GM12865 (cell line): ENCODE measurements at regions not wholly inside any gene's neighbourhood (a gene's known extent, or its start where the extent isn't known, plus 50 kb on each side); places are given as distances from the start of the nearest gene placed in this dataset.

Experiments used
- DNase-seq: peaks from one replicate; pipeline ENCODE4 v3.0.0; 2010; ENCODE audit warnings: low read depth
- H3K4me3 ChIP-seq: 2 replicates; pipeline ENCODE4 v1.5.1; 2011; ENCODE audit warnings: mild to moderate bottlenecking, low read depth, low read length, control low read depth
- TF ChIP-seq, protein P1 (sequence below): IDR thresholded peaks from 2 replicates; pipeline ENCODE4 v1.5.1; 2011; ENCODE audit warnings: low read length, control low read depth, low read depth, inconsistent platforms; ENCODE audit not compliant: insufficient read depth; ENCODE audit errors: missing control alignments

DNA sequence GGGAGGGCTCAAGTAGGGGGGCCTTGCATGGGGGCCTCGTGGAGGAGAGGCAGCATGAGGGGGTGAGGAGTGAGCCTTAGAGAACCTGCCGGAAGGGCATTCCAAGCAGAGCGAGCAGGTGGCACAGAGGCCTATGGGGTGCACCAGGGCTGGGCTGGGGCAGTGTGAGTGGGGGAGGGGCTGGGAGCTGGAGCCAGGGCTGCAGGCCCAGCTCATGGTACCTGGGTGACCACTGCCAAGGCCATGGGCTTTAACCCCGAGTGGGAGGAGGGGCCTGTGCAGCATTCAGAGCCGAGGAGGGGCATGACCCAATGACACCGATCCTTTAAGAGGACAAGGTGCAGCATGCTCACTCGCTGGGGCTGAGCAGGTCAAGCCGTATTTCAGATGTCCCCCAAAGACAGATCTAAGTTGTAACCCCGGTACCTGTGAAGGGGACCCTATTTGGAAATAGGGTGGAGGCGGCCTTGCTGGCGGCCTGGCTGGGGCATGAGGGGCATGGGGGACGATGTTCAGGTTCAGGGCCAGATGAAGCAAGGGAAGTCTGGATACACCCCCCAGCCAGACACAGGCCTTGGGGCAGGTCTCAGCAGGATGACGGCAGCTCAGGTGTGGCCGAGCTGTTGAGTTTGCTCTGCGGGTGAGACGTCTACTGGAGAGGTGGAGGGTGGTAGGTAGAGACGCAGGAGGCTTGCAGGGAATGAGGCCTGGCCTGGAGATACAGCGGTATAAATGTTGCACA lies 137.0 kb downstream of the CPZ start:
- DNase-seq = no peak
- TF ChIP-seq, protein P1, sequence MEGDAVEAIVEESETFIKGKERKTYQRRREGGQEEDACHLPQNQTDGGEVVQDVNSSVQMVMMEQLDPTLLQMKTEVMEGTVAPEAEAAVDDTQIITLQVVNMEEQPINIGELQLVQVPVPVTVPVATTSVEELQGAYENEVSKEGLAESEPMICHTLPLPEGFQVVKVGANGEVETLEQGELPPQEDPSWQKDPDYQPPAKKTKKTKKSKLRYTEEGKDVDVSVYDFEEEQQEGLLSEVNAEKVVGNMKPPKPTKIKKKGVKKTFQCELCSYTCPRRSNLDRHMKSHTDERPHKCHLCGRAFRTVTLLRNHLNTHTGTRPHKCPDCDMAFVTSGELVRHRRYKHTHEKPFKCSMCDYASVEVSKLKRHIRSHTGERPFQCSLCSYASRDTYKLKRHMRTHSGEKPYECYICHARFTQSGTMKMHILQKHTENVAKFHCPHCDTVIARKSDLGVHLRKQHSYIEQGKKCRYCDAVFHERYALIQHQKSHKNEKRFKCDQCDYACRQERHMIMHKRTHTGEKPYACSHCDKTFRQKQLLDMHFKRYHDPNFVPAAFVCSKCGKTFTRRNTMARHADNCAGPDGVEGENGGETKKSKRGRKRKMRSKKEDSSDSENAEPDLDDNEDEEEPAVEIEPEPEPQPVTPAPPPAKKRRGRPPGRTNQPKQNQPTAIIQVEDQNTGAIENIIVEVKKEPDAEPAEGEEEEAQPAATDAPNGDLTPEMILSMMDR = no peak
- H3K4me3 ChIP-seq = no peak overlapping the region

DNA sequence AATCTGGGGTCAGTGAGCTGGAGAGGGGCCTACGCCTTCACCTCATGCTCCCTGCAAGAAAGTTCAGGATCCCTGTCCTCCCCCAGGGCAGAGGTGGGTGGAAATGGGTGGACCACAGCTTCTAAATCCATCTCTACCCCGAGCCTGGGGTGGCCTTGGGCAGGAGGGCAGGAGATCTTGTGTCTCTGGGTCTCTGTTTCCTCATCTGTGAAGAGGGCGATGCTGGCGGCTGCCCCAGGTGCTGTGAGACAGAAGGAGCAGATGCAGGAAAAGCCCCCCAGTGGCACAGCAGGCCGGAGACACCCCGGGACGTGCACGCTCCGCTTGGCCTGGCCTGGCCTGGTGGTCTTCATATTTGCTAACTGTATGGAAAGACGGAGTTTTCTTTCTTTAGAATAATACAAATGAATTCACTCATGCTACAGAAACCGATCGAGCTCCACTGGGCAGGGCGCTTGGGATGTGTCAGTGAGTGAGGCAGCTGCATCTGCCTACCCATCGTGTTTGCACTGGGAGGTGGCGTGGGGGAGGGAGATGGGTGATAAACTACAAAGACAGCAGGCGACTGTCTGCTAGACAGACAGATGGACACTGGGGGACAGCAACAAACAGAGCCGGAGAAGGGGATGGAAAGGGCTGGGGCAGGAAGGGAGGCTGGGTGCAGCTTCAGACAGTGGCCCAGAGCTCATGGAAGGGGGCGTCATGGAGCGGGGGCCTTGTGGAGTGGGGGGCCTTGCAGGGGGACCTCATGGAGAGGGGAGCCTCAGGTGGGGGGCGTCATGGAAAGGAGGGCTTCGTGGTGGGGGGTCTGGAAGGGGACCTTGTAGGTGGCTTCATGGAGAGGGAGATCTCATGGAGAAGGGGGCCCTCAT lies 136.2 kb downstream of the CPZ start:
- H3K4me3 ChIP-seq = no peak overlapping the region
- no peak for DNase-seq
- TF ChIP-seq, protein P1 = no peak

DNA sequence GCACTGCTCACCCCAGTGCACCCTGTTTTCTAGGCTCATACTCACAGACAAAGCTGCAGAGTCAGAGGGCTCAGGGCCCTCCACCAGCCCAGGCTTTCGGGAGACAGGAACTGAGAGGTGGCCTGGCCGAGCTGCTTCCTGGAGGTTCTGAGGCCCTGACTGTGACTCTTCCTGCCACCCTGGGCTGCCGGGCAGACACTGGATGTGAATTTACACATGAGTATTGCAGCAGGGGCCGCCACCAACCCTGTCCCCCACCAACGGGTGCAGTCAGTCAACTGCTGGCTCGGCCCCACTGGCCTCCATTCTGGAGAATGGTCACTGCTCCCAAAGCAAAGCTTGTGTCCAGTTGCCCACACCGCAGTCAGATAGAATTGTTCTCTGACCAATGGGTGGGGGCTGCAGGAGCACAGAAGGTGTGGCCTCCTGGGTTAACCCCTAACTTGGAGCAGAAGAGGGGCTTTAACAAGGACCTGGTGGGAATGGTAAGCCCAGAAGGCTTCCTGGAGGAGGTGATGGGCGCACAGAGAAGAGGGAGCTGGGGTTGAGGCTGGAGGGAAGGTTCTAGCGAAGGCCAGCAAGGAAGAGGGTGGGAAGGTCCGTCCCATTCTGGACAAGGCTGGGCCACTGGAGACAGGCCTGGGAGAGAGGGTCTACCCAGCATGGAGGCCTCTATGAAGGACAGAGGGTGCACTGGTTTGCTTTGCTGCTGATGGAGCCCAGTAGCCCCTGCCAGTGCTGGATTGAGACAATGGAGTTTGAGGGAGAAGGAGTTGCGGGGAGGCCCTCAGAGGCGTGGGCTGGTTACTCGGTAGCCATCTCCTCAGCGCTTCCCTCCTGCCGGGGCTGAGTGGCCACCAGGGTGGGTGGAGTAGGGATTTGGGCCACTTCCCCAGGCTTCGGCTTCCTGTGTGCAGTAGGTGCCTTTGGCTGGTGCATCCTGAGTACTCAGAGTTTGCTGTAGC lies 135.3 kb downstream of the CPZ start:
- peak; percentile 4 for DNase-seq
- TF ChIP-seq, protein P1 = no peak
- H3K4me3 ChIP-seq = no peak overlapping the region

DNA sequence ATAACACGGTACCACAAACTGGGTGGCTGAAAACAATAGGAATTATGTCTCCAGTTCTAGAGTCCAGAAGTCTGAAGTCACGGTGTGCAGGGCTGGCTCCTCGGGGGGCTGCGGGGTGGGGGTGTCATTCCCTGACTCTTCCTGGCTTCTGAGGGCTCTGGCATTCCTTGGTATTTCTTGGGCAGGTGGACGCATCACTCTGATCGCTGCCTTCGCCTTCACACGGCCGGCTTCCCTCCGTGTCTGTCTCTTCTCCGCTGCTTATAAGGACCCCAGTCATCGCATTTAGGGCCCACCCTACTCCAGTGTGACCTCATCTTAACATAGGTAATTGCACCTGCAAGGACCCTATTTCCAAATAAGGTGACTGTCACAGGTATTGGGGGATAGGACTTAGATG lies 134.6 kb downstream of the CPZ start:
- H3K4me3 ChIP-seq = no peak overlapping the region
- no peak for DNase-seq
- TF ChIP-seq, protein P1 = no peak

DNA sequence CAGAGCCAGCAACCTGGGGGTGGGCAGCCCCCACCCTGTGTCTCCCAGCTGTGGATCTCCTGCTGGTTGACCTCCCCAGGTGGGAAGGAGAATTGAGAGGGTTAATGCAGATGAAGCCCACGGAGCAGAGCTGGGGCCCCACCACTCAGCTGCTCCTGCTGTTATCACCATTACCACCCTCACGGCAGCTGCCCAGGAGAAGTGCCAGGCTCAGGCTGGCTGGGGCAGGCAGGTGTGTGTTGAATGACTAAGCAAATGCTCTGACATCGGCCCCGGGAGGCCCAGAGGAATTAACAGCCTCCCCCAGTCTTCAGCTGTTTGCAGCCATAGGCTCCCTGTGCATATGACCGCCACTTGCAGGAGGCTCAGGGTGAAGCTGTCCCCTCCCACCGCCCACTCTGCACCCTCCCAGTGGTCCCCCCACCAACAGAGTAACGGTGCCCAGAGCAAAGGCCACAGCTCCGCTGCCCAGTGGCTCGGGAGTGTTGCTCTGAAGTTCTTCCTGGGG lies 133.8 kb downstream of the CPZ start:
- TF ChIP-seq, protein P1 = no peak
- H3K4me3 ChIP-seq = no peak overlapping the region
- DNase-seq = no peak

DNA sequence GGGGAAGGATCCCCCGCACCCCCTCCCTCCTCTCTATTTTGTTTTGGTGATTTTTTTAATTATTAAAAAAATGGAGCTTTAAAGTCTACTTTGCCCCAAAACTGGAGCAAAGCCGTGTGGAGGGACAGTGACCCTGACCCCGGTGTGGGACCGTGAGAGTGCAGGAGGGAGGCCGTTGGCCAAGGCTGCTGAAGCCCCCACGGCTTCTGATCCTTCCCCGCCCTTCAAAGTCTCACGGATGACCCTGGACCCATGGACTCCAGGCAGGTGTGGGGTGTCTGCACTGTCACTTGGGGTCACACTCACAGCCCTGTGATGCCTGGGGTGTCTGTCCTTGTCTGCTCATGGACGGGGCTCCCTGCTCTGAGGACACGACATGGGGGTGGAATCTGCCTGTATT lies 133.3 kb downstream of the CPZ start:
- TF ChIP-seq, protein P1 = no peak
- DNase-seq = no peak
- no peak overlapping the region for H3K4me3 ChIP-seq
